Sciatic nerve (tissue), 2 donors: ENCODE measurements at regions not wholly inside any gene's neighbourhood (a gene's known extent, or its start where the extent isn't known, plus 50 kb on each side); places are given as distances from the start of the nearest gene placed in this dataset.

Experiments used
- ATAC-seq: fragments of 200-7000 bp; cut with Tn5 transposase; one replicate; pipeline ENCODE4 v1.9.1; 2020; ENCODE audit warnings: mild to moderate bottlenecking, moderate library complexity
- DNase-seq: peaks from one replicate; pipeline ENCODE4 v3.0.0-alpha.2; 2020; ENCODE audit warnings: low spot score
- intact Hi-C: fragments of 100-400 bp; cut with DNase I; formaldehyde crosslinking; loops from one replicate; pipeline ENCODE4 v1.14.2; 2022
- donor health status: DM: no; HTN: no; CAD: no.
- donor health status: DM: no; HTN: no; CAD: no.

DNA sequence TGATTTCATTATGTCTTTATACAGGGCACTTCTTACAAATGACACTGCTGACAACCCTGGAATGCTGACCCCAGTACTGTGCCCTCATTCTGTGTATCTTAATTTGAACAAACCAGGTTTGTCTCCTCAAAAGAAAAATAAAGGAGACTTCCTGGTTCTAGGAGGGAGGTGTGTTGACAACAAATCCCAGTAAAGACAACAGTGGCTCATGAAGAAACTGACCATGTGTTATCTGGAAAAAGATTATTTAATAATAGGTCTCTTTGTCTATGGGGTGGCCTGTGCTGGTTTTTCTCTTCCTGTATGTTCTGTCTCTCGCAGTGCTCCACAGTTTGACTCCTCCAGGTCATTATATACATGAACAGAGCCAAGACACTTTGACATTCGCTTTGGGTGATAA is 454.6 kb downstream of the LMO4 start:
- no peak for DNase-seq
- ATAC-seq, result no peak
- intact Hi-C loops, result no loop called here

DNA sequence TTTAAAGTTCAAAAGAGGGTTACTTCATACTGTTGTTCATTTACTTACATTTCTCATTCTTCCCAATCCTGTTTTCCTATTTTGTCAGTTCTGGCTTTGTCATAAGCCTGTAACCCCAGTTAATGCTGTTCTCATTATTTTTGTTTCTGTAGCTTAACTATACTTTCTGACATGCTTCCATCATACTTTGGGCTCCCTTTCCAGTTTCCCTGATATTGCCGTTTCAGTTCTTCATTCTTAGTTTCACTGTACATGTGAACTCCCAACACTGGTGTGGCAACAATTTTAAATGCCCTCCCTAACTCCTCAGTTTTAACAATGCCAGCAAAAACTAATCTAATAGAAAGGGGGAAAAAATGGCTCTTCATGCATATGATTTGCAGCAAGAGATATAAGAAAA is 456.7 kb downstream of the LMO4 start:
- intact Hi-C loops, result no loop called here
- no peak for ATAC-seq
- no peak for DNase-seq

DNA sequence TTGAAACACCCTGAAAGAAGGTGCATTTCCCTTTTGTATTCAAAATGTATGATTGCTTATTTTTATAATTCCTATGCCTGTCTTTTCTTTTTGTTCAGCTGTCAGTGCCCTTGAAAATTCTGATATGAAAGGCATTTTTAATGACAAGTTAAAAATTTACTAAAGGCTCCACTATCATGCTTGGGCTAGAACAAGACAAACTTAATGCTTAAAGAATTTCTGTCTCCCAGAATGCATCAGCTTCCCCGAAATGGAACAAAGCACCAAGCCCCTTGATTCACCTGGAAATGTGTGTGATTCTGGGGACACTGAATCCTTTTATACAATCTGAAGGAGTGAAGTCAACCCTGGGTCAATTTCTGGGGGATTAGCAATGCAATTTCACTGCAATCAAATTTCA is 457.5 kb downstream of the LMO4 start:
- intact Hi-C loops, result no loop called here
- ATAC-seq (no peak), DNase-seq (no peak)

DNA sequence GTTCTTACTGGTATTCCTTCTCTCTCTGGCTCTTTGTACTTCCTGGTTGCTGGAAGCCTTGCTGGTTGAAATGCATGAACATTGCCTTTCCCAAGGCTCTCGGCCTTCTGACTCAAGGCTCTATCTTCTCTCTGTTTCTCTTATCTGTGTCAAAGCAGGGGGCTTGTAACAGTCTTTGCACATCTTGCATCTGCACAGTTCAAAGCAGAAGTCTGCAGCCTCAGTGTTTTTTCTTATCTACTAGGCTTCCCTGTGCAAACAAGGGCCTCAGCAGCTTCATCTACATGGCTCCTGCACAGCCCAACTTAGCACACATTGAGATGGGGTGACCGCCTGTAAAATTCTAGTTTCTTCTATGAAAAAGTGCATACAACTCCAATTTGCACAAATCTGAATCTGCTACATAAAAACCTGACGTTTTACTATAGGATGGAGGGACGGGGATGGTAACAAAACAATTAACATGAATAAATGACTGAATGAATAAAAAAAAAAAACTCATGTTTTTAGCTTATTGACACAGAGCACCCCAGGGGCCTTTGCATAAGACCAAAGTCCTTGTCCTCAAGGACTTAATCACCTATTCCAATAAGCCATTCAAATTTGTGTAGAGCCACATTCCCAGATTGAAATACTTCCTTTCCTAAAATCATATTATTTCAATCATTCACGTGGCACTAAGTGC is 458.3 kb downstream of the LMO4 start:
- no peak for DNase-seq
- intact Hi-C loops, result no loop called here
- no peak for ATAC-seq

DNA sequence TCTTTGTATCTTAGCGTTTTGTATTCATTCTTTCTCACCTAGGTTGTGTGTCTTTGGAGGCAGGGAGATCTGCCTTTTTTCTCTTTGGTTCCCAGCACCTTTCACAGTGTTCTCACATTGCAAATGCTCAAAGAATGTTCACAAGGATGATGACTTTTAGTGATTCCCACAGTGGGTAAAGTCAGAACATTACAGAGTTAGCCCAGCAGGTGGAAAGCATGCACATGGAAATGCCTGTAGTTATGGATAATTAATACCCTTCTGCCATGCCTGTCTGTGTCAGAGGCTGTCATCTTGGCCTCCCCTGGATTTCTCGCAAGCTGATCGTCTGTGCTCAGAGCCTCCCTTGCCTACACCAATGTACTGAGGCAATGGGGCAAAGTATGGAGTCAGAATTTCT is 458.9 kb downstream of the LMO4 start:
- ATAC-seq (no peak), DNase-seq (no peak)
- intact Hi-C loops, result no loop called here

DNA sequence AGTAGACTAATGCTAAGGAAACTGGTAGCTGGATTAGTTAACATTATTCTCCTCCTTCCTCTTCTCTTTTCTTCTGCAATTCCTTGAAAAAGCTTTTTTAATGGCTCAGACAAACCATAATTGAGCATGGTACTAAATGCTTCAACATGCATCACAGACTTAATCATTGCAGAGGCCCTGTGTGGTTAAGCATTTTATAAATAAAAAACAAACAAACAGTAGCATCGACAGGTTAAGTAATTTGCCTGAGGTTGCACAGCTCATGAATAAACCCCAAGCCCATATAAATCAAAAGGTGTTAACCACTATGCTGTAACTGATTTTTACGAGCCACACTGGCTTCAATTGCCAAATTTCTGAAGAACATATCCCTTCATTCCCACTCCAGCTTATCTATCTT is 462.1 kb downstream of the LMO4 start:
- no peak for DNase-seq
- intact Hi-C loops, result no loop called here
- no peak for ATAC-seq

DNA sequence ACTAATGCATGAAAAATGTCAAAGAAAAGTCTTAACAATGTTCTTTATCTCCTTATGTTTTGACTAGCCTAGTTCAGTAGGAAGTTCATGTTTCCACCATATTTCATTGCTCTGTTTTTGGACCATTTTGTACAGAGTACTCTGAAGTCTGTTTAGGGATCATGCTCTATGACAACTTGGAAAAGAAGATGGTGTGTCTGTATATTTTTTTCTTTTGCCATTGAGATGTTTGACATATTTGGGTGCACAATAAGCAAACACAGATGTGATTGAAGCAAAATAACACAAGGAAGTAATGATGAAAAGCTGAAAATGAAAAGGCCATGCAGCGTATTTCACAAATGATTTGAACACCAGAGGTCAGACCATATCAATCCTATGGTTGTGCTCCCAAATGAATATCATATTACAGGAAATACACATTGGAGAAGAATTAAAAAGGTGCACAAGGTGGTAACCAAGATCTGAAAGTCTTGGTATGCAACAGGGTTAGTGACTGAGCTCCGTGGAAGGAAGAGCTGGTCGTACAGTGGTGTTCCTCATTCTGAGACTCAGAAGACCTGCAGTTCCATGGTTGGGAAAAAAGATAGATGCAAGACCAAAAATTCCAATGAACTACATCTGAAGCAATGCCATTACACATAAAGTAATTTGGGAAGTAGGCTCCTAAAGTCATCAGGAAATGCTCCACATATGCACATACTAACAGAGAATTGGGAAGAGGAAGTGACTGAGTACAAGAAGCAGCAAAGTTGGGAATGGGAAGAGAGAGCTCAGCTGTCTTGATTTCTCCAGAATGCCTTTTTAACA is 463.5 kb downstream of the LMO4 start:
- no peak for ATAC-seq
- intact Hi-C loops, result no loop called here
- DNase-seq, result no peak

DNA sequence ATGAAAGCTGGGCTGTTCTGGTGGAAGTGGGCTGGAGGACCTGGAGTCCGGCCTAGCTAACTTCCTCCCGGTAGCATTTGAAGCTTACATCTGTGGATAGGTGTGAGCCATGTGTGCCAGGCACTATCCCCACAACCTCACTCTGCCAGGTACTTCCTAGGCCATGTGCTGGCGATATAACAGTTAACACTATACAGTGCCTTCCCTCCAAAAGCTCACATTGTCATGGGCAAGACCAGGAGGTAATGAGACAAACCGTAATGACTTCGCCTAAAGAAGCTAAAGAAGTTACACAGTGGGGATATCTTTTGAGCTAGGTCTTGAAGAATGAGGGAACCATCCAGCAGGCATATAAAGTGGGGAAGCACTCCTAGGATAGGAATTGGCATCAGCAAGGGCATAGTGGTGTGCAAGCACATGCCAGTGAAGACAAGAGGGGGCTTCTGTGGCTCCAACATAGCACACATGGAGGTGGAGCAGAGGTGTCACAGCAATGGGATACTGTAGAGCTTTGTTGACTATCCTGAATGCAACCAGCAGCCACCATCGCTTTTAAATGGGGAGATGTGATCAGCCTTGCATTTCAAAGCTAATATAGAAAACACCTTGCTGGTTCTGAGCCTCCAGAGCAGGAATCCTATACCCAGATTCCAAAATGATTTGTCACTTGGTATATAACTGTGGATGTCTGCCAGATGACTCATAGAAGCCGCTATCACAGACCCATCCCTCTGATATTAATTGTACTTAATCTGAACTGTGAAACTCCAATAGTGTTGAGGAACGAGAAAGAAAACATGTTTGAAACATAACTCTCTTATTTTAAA is 466.3 kb downstream of the LMO4 start:
- DNase-seq (no peak), ATAC-seq (no peak)
- intact Hi-C loops, result no loop called here

DNA sequence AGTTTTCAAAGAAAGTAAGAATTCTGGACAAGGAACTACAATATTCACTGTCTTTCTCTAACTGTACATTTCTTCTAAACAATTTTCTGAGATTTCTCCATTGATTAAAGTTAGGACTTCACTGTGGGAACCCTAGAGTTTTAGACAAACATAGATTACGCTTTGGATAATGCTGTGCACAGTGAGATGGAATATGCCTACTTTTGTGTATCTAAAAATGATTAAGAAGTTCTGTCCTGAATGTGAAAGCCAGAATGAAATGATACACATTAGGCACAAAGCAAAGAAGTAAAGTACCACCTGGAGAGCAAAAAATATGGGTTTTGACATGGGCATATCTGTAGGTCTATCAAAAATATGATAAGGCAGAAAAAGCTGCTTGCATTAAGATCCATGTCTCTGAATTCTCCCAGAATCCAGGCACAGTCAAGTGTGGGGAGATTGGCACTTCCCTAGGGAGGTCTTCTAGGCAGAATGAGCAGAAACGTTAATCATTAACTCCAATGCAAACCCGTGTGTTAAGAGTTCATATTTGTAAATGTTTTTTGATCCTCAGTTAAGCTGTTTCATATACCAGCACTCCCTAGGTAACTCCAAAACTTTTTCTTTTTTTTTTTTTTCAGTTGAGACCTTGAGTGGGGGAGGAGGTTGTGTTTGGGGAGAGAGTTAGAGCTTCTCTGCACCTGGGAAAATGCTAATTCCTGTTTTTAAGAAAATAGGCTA is 467.1 kb downstream of the LMO4 start:
- no peak for ATAC-seq
- no peak for DNase-seq
- intact Hi-C loops, result no loop called here

DNA sequence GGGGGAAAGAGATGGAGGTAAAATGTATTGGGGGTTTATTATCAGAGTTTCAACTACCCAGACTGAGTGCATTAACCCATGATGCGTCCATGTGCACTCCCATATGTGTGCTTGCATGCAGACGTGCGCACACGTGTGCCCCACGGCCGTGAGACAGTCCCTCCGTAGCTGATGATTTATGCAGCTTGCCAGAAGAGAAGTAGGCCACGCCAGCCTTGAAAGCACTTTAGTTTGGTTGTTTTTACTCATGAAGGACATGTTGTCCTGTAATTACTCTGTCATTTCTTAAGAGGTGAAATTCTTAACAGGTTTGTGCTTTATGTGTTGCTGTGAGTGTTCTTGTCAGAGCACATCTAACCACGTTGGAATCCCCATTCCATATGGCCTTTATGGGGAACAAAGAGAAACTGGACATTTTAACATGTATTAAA is 467.8 kb downstream of the LMO4 start:
- intact Hi-C loops, result no loop called here
- DNase-seq (no peak), ATAC-seq (no peak)

DNA sequence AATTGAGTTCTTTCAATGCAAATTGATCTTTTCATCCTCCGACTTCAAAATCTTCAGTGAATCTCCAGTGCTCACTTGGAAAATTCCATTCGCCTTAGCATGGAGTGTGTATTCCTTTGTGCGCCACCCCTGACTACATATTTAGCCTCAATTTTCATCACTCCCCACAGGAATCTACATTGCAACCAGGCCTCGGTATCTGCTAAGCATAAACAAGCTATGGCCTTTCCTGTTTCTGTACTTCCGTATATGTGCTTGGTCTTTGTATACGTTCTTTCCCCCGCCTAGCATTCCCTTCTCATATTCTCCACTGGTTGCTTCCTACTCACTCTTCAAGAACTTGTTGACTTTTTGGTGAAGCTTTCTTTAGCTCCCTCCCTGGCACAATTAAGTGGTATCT is 470.8 kb downstream of the LMO4 start:
- DNase-seq (no peak), ATAC-seq (no peak)
- intact Hi-C loops, result no loop called here

DNA sequence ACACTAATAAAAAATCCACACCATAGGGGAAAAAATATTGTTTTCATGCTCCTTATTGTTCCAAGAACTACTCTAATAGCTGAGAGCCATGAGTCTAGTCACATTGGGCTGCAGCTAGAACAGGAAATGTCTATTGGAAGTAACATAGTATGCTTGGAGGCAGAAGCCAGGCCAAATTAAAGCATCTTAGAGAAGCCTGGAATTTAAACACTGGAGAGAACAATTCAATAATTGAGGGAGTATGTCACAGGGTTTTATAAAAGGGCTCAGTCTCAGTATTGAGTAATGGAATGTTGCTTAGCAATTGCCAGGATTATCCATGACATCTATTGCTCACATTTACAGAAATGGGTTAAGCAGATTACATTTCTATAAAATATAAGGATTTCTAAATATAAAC is 471.3 kb downstream of the LMO4 start:
- ATAC-seq (no peak), DNase-seq (no peak)

DNA sequence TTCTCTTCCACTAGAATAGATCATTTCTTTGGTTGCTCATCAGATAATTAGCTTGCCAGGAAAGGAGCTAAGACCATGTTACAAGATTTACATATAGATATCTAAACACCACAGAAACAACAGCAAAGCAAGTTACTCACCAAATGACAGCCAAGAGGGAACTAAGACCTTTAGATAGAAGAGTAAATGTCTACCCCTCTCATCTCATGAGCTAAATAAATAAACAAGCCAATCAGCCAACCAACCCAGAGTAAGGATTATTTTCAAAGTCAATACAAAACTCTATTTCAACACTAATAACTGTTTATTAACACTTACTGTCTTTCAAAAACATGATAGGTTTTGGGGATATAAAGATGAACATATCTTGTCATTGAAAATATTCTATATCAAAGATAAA is 474.7 kb downstream of the LMO4 start:
- intact Hi-C loops, result no loop called here
- DNase-seq (no peak), ATAC-seq (no peak)

More for the DNA sequence above, 471.3 kb downstream of the LMO4 start:
- intact Hi-C loops, result no loop called here

DNA sequence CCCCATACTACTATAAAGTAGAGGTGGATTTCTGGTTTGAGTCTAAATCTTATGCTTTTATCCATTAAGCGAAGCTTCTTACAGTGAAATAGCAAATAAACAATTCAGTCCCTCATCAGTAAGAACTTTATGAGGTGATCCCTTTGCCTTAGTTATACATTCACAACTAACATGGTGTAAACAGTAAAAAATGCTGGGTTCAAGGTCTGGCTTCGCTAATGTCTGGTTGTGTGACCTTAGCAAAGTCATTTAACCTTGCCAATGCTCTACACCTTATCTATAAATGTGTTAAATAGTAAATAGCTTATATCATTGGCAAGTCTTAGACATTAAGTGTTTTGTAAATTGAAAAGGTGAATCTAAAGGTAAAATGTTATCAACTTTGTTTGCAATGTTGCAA is 475.4 kb downstream of the LMO4 start:
- ATAC-seq (no peak), DNase-seq (no peak)
- intact Hi-C loops, result no loop called here

DNA sequence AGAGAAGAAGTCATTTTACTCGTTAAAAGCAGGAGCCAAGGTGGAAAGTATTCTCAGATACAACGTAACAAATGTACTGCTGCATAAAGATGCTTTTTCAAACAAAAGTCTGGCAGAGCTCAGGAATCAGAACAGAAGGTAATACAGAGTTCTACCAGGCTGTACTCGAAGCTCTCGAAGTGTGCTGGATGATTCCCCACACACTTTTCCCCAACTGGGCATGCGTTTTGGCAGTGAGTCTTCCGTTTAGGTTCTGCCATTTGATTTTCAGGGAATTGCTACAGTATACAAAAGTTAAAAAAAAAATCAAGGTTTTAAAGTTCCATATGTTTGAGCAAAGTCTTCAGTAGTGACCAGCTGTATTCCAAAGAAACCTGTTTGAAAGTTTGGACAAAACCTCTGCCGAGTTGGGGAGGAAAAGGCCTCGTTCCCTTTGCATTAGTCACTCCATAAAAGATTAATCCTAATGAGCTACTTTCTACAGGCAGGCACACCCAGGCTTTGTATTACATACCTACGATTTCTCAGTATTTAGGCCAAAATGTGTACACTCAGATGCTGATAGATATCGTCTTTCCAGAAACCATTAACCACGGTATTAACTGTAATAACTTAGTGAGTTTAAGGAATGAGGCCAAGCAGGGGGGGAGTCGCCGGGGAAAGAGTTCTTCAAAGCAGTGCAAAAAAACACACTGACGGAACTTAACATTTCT is 477.1 kb downstream of the LMO4 start:
- no peak for ATAC-seq
- no peak for DNase-seq
- intact Hi-C loops, result no loop called here

DNA sequence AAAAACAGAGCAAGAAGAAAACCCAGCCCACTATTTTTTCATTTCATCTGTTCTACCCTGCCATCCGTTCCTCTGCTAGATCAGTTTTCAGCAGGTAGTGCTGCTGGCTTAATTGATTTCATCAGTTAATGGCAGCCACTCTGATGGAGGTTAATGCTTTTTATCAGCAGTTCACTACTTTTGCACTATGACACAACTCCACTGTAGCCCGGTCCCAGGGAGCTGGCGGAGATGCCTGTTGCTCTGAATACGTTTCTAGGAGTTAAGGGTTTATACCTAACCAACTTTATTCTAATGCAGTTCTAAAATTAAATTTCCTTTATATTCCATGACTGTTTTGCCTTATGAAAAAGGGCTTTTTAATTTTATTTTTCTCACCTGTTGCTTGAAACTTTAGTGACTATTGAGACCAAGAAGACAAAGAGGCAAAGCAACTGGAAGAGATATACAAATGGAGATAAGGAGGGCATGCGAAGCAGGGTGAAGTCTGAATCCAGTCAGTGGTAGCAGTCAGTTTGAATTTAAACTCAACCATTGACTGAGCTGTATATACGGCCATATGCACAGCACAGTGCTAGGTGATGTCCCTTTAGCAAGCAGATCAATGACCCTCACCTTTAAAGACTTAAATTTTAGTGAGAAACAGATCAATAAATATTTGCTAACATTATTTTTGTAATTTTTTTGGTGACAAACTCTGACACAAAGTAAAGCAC is 477.9 kb downstream of the LMO4 start:
- intact Hi-C loops, result no loop called here
- DNase-seq, result no peak
- ATAC-seq, result no peak

DNA sequence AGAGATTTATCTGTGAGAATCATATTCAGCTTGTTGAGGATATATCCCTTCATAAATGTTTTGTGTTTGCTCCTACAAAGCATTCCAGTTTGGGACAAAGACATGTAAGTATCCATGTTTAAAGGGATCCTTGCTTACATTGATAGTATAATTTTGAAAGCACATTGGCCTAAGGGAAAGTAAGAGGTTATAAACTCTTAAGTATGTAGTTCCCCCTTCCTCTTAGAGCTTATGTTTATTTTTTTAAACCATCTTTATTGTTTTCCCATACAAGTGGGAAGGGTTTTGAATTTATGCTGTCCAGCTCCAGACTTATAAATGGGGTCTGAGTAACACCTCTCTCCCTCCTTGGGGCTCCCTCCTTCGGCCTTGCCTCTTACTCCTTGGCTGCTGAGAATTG is 481.5 kb downstream of the LMO4 start:
- DNase-seq, result no peak
- intact Hi-C loops, result no loop called here
- ATAC-seq, result no peak

DNA sequence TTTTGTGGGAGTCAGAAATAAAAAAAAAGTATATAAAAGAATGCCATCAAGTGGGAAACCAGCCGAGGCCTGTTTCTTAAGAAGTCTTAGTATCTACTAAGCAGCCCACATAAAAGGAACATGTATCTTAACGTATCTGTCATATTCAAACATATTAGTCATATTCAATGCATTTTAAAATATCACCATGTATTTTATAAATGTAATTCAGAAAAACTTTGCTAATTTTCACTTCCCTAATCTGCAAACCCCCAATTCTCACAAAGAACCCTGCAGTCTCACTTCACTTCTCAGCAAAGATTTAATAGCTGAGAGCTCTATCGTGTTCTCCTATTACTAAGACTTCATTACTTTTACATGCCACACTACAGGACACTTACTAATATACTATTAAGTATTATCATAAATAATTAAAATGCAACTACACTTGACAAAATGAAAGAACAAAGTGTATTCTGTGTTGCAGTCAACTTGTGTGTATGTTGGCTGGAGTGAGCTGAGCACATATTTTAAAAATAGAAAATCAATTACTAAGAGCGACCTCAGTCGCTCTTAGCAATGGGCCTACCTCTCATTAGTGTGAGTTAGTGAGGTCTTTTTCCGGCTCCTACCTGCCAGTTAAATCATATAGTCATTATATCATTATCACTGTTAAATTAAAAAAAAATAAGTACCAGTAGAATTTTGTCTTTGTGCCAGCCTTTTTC is 484.3 kb downstream of the LMO4 start:
- DNase-seq (no peak), ATAC-seq (no peak)
- intact Hi-C loops, result no loop called here
